ENCODE measurements at regions not wholly inside any gene's neighbourhood (a gene's known extent, or its start where the extent isn't known, plus 50 kb on each side); places are given as distances from the start of the nearest gene placed in this dataset.

GRCh38 chr9:89554307-89555035 is 50.3 kb upstream of the GADD45G start:
- no peak for DNase-seq

DNA sequence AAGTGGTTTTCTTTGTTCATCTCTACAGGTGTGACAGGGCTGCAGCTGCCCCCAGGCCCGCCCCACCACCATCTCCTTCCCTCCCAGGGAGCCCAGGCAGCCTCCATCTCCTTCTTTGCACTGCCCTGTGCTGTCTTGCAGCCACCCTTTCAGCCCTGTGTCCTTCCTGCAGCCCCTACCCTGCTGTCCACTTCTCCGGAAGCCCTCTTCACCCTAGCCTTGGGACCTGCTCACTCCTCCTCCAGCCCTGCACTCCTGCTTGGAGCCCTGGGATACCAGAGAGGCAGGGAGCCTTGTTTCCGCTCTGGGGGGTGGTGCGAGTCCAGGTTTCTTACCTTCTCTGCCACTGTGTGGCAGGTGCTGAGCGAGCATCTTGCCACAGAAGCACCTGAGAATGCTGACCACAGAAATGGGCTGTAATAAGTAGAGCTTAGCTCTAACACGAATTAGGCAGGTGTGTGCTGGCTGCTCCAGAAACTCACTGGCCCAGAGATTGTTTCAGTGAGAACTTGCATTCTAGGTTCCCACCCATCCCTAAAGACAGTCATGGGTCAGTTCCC is 51.3 kb upstream of the GADD45G start:
- DNase-seq = peak; percentile 29

DNA sequence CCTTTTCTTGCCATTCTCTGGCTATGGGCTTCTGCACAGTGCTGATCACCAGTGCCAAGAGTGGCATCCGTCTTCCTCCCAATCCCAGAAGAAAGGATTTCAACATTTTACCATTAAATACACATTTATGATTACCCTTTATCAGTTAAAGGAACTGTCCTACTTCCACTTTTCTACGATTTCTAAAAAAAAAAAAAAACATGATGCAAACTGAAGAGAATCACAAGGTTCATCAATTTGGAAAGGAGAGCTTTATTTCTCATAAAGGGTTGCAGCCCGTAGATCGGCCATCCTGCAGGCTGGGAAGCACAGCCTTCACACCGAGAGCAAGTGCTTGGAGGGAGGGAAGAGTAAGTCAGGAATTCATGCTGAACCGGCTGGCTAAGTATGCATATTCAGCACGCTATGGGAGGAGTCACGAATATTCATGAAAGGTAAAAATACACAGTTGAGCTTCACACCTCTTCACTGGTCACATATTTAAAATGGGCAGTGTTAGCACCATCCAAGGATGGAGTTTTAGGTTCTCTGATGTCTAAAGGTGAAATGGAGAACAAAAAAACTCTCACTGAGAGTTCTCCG is 52.5 kb upstream of the SEMA4D start:
- no peak for DNase-seq

DNA sequence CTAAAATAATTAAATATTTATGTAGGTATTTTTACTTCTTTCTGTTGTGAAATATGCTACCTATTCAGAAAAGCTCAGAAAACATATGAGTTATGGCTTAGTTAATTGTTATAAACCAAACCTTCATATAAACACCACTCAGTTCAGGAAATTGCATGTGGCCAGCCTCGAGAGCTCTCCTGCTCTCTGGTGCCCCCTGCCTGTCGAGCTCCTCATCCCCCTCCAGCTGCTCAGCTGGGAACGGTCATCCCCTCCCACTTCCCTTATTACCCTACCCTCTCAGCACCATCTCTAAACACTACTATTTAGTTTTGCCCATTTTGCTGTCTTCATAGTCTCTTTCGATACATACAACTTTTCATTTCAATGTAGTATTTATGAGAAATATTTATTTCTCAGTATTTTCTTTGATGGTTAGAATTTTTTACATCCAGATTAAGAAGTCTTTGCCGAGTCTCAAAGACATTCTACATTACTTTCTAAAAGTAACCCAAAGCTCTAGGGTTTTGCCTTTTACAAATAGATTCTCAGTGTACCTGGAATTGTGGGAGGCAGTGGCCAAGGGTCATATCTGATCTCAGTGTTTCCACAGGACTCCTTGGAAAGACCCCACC is 51.2 kb upstream of the SEMA4D start:
- DNase-seq = peak; percentile 67

DNA sequence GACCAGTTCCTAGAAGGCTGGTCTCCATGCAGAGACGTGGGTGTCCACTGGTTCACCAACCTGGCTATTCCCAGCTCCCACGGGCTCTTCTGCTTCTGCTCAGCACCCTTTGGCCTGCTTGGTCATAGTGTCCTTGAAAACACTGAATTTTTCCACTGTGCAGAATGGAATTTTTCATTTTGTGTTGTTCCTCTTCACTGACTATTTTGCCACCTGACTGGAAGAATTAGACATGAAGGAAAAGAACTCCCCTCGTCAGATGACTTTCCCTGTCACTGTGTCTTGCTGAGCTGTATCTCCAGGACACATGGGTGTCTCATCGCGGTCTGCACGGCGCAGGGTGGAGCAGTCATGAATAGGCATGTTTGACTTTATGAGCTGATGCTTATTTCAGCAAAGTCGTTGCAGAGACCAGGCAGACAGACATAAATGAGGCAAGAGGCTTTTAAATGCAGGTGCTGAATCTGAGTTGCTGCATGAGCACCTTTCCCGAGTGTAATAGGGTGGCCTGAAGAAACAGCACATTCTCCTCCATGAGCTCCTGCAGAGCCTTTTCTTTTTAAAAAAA is 50.2 kb upstream of the SEMA4D start:
- no peak for DNase-seq

Data from NCI-H1105 treated with DMSO at 0.1 percent for 48 hours (cell line).